HG02642 (cell line): ENCODE measurements at regions not wholly inside any gene's neighbourhood (a gene's known extent, or its start where the extent isn't known, plus 50 kb on each side); places are given as distances from the start of the nearest gene placed in this dataset.
"Not testable (repeated sequence)": the region's sequence is repeated elsewhere in the genome, so short reads cannot be mapped to it uniquely, and the experiment has no call there.

Source experiments
- ATAC-seq: cut with Tn5 transposase; IDR thresholded peaks from one replicate; pipeline ENCODE4 v1.9.1; 2021; ENCODE audit warnings: mild to moderate bottlenecking; ENCODE audit not compliant: unreplicated experiment, poor library complexity

DNA sequence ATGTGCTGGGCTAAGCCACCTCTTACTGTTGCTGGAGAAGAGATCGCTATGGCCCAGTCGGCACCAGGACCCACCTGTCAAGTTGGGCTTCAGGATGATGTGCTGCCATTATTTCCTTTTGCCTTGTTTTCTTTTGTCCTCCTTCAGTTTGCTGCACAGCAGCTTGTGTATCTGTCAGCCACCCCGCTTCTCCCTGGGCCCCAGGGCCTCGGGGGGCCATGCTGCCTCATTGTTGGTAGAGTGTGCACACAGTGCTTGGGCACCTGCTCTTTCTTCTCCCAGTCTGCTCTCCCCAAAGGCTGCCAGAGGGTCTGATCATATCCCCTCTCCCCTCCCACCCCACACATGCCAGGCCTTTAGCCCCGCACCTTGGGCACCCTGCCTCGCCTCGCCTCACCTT lies 185.5 kb upstream of the ATP10A start:
- ATAC-seq, result no peak

DNA sequence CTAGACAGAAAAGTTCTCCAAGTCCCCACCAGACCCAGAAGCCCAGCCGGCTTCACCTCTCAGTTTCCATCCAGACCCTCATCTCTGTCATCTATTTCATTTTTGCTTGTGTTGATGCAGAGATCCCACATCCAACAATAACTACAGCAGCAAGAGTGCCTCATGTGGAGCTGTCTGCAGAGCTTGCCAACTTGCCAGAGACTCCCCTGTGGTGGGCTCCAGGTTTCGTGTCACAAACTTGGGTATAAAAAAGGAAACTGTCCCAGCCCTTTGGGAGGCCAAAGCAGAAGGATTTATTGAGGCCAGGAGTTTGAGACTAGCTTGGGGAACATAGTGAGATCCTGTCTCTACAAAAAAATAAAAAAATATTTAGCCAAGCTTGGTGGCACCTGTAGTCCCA lies 182.4 kb upstream of the ATP10A start:
- ATAC-seq, result no peak

DNA sequence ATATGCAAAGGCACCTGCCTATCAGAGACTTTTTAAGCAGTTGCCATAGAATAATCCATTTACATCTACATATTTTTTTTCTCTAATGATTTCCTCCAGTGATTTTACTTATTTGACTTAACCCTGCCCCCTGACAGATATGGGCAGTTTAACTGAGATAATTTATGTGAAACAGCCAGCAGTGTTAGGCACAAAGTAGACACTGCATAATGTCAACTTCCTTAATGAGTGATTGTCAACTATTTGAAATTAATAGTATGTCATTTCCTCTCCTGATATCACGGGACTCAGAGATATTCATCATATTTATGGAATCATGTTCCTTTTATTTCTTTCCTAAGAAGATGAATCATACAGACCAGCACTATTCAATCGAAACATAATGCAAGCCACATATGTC lies 179.9 kb upstream of the ATP10A start:
- no peak for ATAC-seq

DNA sequence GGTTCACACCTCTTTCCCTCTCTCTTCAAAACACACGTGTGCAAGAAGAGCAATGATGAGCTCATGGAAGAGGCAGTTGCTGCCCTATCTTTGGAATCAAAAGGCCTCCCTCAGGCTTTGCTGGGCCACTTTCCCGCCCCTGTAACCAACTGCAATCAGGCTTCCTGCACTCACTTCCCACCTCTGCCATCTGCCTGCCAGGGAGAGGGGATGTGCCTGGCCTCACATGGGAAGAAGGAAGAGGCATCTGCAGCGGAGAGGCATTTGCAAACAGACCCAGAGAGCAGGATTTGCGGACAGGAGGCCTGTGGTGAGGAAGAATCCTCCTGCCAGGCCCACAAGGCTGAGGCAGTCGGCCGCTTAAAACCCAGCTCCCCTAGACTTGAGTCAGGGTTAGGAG lies 175.6 kb upstream of the ATP10A start:
- ATAC-seq, result no peak

DNA sequence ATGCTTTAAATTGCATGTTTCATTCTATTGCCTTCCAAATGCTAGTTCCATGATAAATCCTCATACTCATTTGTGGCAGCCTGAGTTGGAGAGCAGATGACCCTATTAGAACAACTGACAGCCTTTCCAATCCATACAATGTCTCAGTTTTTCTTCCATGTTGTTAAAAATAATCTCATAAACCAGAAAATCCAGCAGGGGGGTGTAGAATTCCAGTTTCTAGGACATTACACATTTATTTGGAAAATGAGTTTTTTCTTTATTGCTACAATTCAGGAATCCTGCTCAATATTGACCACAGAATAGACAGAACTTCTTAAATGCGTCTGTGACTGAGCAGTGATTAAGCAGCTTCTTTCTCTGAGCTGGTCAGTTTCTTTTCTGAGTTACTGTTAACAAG lies 174.2 kb upstream of the ATP10A start:
- ATAC-seq, result no peak

DNA sequence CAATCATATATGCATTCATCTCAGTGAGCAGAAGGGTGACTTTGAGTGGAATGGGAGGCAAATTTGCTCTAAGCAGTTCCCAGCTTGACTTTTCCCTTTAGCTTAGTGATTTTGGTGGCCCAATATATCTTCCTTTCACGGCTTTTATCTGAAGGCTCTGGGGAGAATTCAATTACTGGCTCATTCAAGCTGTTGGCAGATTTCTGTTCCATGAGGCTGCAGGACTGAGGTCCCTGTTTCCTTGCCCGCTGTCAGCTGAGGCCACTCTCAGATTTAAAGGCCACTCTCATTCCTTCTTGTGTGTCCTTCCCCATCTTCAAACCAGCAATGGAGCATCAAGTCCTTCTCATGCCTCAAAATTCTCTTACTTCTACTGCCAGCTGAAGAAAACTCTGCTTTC lies 170.4 kb upstream of the ATP10A start:
- ATAC-seq, result no peak

DNA sequence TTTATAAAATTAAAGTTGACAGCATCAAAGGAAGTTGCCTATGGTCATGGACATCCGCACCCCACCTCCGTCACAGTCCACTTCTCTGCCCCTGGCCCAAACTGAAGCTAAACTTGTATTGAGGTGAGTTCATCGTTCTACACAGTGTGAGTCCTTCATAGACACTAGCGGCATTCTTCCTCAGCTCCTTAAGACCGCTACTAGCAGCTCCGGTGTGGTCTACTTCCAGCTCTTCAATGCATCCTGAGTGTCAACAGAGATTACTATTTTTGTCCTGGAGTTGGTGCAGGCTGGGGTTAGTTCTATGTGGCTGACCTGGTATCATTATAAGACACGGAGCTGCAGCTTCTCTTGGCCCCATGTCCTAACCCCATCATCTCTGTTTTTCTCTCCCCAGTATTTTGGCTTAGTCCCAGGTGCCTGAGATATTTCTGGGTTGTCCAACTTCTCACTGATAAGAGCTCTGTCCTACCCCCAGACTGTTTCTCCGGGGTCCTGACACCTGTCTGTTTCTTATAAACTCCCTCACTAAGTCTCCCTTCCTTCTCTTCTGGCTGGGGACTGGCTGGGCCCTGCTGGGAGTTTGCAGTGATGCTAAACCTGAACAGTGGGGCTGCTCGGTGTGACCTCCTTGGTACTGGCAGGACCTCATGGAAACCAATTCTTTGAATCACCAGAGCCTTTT lies 169.2 kb upstream of the ATP10A start:
- ATAC-seq, result no peak

DNA sequence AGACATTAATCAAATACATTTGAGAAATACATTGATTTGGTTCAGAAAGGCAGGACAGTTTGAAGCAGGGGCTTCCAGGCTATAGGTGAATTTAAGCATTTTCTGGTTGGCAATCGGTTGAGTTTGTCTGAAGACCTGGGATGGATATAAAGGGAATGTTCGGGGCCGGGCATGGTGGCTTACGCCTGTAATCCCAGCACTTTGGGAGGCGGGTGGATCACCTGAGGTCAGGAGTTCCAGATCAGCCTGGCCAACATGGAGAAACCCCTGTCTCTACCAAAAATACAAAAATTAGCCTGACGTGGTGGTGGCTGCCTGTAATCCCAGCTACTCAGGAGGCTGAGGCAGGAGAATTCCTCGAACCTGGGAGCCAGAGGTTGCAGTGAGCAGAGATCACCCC lies 166.5 kb upstream of the ATP10A start:
- ATAC-seq, result not testable (repeated sequence)

DNA sequence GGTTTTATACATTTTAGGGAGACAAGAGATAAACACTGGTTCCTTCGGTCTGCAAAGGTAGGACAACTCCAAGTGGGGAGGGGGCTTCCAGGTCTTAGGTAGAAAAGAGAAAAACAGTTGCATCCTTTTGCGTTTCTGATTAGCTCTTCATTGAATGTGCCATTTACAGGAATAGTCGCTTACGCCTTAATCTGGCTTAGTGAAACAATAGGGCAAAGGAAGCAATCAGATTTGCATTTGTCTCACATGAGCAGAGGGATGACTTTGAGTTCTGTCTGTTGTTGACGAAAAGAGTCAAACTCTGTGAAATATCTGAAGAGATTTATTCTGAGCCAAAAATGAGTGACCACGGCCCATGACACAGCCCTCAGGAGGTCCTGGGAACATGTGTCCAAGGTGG lies 166.0 kb upstream of the ATP10A start:
- no peak for ATAC-seq

DNA sequence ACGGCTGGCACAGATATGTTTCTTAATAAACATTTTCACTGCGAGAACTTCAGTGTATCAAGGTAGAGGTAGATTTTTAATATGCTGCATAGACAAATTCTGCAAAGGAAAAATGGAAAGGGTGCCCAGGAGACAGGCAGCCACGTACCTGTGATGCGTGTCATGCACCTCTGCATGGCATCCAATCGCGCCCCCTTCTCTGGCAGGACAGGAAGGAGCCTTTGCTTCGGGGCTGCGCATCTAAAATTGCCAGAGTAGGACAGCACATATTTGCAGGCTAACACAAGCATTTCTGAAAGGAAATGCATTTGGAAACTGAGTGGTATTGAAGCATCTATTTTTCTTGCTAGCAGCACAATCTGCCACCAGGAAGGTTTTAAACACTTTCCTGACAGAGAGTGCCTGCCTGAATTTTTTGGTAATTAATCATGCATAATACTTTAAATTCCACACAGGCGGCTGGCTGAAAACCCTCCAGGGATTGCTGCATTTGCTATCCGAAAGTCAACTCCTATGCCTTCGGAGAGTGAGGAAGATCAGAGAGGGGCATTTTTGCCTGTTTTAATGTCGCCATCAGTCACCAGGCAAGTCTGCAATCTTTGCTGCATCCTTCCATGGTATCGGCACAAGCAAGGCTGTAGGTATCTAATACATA lies 165.1 kb upstream of the ATP10A start:
- ATAC-seq, result no peak

DNA sequence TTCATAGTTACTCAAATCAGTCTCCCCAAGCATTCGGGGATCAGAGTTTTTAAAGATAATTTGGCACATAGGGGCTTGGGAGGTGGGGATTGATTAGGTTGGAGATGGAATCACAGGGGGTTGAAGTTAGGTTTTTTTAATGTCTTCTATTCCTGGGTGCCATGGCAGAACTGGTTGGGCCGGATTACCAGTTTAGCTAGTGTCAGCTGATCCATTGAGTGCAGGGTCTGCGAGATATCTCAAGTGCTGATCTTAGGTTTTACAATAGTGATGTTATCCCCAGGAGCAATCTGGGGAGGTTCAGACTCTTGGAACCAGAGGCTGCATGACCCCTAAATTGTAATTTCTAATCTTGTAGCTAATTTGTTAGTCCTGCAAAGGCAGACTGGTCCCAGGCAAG lies 163.5 kb upstream of the ATP10A start:
- not testable (repeated sequence) for ATAC-seq

DNA sequence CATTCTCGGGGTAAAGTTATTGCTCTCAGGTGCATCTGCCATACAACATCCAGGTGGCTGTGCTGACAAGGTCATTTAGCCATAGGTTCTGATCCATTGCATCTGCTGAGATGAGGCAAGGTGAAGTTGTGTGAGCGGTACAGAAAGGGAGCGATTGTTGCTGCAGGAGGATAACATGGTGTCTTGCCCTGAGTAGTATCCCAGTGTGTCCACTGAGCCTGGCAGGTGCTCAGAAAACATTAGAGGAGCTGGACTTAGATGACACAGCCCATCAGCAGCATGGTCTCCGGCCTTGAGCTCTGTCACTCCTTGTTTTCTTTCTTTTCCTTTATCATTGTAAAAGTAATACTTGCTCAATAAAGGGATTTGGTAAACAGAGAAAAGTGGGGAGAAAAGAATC lies 161.1 kb upstream of the ATP10A start:
- no peak for ATAC-seq

DNA sequence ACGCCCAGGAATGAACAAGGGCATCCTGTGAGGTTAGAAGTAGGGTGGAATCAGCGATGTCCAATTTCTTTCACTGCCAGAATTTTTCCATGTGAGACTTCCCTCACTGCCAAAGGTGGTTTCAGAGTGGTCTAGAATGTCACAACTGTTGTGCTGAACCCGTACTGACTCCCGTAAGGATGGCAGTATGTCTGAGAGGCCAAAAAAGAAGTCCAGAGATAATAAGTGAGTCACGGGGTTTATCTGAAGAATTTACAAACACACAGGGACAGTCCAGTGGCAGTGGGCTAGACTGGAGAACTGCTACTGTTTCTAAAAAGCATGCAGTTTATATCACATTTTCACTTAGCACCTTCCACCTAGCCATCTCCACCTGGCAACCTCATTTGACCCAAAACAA lies 160.6 kb upstream of the ATP10A start:
- no peak for ATAC-seq

DNA sequence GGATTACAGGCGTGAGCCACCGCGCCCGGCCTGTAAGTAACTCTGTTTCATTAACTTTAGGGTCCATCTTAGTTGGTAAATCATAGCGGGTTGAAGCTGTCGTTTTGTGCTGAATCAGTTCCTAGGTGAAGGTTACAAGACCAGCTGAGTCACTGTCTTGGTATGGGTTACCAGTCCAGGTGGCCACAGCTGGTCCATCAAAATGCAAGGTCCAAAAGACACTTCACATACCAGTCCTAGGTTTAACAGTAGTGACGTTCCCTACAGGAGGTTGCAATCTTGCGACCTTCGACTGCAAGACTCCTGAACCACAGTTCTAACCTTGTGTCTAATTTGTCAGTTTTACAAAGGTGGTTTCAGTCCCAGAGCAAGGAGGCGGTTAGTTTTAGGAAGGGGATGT lies 160.1 kb upstream of the ATP10A start:
- ATAC-seq, result no peak

DNA sequence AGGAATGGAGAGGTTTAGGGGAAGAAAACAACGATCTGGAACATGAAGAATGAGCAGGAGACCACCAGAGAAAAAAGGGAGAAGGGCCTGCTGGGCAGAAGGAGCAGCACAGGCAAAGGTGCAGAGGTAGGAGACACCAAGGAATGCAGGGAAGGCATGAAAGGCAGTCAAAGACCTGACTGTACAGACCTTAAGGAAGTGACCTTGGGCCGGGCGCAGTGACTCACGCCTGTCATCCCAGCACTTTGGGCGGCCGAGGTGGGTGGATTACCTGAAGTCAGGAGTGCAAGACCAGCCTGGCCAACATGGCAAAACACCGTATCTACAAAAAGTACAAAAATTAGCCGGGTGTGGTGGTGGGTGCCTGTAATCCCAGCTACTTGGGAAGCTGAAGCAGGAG lies 157.7 kb upstream of the ATP10A start:
- ATAC-seq, result no peak

DNA sequence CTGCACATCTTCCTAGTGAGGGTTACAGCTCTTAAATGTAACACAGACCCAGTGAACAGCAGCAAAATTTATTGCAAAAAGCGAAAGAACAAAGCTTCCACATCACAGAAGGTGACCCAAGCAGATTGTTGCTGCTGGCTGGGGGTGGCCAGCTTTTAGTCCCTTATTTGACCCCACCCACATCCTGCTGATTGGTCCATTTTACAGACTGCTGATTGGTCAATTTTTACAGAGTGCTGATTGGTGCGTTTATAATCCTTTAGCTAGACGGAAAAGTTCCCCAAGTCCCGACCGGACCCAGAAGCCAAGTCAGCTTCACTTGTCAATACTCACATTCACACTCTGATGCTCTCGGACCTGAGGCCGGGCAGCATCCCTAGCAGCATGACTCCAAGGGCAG lies 154.5 kb upstream of the ATP10A start:
- no peak for ATAC-seq

DNA sequence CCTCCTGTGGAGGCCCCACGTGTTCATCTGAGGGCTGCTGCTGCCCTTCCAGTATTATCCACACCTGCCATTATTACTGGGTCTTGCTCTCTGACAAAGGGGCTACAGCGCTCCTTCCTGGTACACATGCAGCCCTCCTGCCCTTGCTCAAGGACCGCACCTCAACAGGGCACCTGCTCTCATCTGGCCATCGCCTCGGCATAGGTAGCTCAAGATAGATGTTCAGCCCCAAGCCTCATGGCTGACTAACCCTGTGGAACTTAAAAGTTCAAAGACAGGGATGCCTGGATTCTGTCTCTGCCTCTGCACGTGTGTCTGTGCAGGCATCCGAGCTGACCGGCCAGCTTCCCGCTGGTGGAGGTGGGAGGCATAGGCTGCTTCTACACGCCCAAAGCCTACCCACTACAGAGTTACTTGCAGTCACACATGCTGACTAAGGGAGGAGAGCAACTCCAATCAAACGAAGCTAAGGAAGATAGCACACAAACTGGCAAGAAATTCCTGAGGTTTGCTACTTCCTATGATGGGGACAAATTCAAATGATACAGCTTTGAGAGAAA lies 152.5 kb upstream of the ATP10A start:
- ATAC-seq, result no peak

DNA sequence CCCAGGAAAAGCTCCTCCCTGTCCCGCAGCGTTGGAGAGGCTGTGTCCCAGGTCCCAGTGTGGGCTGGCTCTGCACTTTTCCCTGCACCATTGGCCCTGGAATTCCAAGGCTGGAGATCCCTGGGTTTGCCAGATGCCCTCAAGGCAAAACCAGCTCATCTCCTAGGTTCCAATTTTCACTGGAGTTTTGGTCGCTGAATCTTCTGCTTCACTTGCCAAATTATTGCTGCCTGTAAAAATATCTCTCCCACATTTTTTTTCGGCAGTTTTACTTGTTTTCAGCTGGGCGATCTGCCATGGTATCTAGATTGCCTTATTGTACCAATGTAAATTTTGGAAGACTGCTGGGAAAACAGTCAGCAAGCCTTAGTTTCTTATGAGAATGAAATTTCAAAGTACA lies 150.9 kb upstream of the ATP10A start:
- no peak for ATAC-seq

DNA sequence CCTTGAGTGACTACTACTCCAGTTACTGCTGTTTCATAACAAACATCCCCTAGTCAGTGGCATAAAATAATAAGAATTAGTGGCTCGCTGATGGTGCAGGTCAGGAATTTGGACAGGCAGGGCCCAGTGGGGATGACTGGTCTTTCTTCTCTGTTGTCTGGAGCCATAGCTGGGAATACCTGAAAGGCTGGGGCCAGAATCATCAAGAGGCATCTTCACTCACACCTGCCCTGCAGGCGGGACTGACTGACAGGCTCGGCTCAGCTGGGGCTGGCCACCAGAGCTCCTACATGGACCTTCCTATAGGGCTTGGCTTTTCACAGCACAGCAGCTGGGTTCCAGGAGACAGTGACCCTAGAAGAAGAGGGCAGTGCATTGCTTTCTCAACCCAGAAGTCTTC lies 148.8 kb upstream of the ATP10A start:
- no peak for ATAC-seq

DNA sequence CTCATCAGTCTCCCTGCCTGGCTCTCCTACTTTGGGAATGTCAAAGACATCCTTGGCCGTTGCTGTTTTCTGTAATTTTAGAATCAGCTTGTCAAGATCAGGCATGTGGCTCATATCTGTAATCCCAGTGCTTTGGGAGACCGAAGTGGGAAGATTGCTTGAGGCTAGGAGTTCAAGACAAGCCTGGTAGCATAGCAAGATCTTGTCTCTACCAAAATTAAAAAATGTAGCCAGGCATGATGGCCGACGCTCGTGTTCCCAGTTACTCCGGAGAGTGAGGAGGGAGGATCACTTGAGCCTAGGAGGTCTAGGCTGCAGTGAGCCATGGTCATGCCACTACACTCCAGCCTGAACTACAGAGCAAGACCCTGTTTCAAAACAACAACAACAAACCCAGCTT lies 144.0 kb upstream of the ATP10A start:
- no peak for ATAC-seq

DNA sequence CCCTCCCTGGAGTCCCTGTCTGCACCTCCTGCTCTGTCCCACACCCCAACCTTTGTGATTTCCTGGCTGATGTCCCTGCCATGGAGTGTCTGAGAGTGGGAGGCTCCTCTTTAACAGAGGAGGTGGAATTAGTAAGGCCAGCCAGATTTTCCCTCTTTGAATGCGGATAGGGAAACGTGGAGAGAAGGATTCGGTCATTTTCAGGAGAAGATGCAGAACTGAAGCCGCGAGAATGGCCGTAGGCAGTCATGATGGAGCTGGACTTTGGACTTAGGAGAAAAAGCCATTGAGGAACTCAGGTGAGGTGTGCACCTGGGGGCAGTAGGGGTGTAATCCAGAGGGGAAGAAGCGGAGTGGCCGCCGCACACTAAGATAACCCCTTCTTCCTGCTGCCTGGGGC lies 138.1 kb upstream of the ATP10A start:
- no peak for ATAC-seq

DNA sequence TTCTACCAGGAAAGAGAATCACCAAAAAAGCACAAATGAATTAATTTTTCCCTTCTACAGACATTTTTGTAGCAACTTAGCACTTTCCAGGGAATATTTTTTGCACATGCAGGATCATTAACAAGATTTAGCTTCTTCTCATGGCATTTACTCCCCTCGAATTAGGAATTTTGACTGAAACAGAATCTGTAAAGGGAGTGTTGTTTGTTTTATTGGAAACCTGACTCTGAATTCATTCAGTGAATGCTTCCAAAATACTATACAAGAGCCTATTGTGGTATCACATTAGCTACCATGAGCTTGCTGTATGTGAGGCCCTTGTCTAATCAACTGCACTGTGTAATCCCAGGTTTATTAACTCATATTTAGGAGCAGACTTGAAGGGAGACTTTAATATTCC lies 130.4 kb upstream of the ATP10A start:
- no peak for ATAC-seq
